Tibial nerve (tissue), 4 donors: ENCODE measurements at regions not wholly inside any gene's neighbourhood (a gene's known extent, or its start where the extent isn't known, plus 50 kb on each side); places are given as distances from the start of the nearest gene placed in this dataset.

Experiments
- DNase-seq, 2 donors: peaks; one replicate each; pipeline ENCODE4 v3.0.0-alpha.2; 2019; ENCODE audit warnings: low spot score in 2 of 2
- H3K27ac ChIP-seq, 4 donors: fragments of 200-600 bp; sonication (generic) in 3 of 4; one replicate each; pipeline ENCODE4 v1.5.1; 2017 to 2019; ENCODE audit warnings: mild to moderate bottlenecking in 1 of 4
- H3K27me3 ChIP-seq, 2 donors: fragments of 200-600 bp; sonication (generic) in 1 of 2; one replicate each; pipeline versions ENCODE4 v1.5.1 to v1.6.0; 2017 to 2019
- H3K36me3 ChIP-seq, 3 donors: fragments of 200-600 bp; sonication (generic); one replicate each; pipeline ENCODE4 v1.5.1; 2018 to 2019
- H3K4me1 ChIP-seq, 4 donors: fragments of 200-600 bp; sonication (generic) in 3 of 4; one replicate each; pipeline ENCODE4 v1.5.1; 2017 to 2019
- H3K4me3 ChIP-seq, 4 donors: fragments of 200-600 bp; sonication (generic) in 3 of 4; one replicate each; pipeline ENCODE4 v1.5.1; 2017 to 2019; ENCODE audit warnings: mild to moderate bottlenecking in 1 of 4, moderate library complexity in 1 of 4
- H3K9me3 ChIP-seq, 4 donors: fragments of 200-600 bp; sonication (generic) in 3 of 4; one replicate each; pipeline ENCODE4 v1.5.1; 2017 to 2019
- EP300 ChIP-seq, 2 donors: sonication (generic); formaldehyde crosslinking; IDR thresholded peaks; one replicate each; pipeline ENCODE4 v1.6.1; 2017; ENCODE audit warnings: antibody characterized with exemption in 2 of 2, mild to moderate bottlenecking in 1 of 2
- POLR2A ChIP-seq, 2 donors: fragments of 450-650 bp; IDR thresholded peaks; one replicate each; pipeline ENCODE4 v1.6.1; 2017; ENCODE audit warnings: antibody characterized with exemption in 2 of 2, mild to moderate bottlenecking in 2 of 2, moderate library complexity in 2 of 2
- WGBS, 2 donors: methylation state at CpG; one replicate each; pipeline ENCODE4 v1.1.5; 2018; 5-methylcytosine and 5-hydroxymethylcytosine counted together
- TF ChIP-seq, protein P1 (sequence below), 5 experiments: fragments of 200-600 bp in 3 of 5; fragments of 450-650 bp in 2 of 5; sonication (generic) in 3 of 5; IDR thresholded peaks; one replicate each; pipeline ENCODE4 v1.5.1; 2016 to 2019; ENCODE audit warnings: antibody characterized with exemption in 5 of 5, mild to moderate bottlenecking in 3 of 5, moderate library complexity in 2 of 5

DNA sequence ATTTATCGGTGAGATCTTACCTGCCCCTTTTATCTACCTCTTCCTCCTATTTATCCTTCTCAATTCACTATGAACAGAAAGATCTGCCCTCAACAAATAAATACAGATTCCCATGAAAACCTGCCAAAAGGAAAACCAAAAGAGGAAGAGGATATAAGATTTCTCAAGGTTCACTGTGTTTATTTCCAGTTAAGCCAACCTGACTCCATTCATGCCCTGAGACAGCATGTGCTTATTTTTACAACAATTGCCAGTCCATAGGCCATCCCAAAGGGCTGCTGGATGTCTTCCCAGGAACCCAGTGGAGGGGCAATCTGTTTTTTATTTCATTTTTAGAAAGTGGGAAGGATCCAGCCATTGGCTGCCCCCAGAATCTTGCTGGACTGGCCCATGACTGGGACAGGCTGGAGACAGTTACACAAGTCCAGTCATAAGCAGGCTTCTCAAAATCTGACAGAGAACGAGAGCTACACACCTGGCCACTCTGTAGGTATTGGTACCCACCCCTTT lies 209.1 kb downstream of the IRS2 start:
- Histone ChIP-seq H3K4me1 (no peaks in the 10 kb centered on the region), H3K36me3 (no peaks in the 10 kb centered on the region), H3K27ac (no peak overlapping the region), H3K27me3 (no peaks in the 10 kb centered on the region), H3K4me3 (no peak overlapping the region), H3K9me3 (no peaks in the 10 kb centered on the region)
- 87 to 94% methylated on average over 2 of the region's 2 CpGs for WGBS, 2 donors
- DNase-seq: no peak
- TF ChIP-seq EP300 (IDR thresholded peaks at IDR 0.05) (no peak), POLR2A (IDR thresholded peaks at IDR 0.05) (no peak)
- TF ChIP-seq, protein P1, sequence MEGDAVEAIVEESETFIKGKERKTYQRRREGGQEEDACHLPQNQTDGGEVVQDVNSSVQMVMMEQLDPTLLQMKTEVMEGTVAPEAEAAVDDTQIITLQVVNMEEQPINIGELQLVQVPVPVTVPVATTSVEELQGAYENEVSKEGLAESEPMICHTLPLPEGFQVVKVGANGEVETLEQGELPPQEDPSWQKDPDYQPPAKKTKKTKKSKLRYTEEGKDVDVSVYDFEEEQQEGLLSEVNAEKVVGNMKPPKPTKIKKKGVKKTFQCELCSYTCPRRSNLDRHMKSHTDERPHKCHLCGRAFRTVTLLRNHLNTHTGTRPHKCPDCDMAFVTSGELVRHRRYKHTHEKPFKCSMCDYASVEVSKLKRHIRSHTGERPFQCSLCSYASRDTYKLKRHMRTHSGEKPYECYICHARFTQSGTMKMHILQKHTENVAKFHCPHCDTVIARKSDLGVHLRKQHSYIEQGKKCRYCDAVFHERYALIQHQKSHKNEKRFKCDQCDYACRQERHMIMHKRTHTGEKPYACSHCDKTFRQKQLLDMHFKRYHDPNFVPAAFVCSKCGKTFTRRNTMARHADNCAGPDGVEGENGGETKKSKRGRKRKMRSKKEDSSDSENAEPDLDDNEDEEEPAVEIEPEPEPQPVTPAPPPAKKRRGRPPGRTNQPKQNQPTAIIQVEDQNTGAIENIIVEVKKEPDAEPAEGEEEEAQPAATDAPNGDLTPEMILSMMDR (IDR thresholded peaks at IDR 0.05): no peak

DNA sequence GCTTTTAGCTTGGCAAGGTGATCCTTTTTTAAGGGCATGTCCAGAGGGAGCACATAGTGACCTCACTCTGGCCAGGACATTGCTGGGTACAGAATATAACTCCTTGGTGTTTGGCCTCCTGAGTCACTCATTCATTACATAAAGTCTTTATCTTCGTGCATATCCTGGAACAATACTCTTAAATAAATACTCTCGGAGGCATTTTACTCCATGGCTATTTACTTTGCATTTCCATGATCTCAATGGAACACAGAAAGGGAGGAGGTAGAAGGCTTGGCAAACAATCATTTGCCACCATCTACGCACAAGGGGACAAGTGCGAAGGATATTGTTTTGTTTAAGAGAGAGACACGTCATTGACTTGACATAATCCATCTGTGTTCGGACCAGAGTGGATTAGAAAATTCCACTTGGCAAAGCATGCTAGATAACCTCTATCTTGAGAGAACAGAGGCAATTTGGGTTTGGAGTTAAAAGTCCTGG lies 210.0 kb downstream of the IRS2 start:
- Histone ChIP-seq H3K4me1 (no peaks in the 10 kb centered on the region), H3K4me3 (no peak overlapping the region), H3K9me3 (no peaks in the 10 kb centered on the region), H3K27me3 (no peaks in the 10 kb centered on the region), H3K27ac (no peak overlapping the region), H3K36me3 (no peaks in the 10 kb centered on the region)
- TF ChIP-seq, protein P1 (IDR thresholded peaks at IDR 0.05): no peak
- no peak for TF ChIP-seq POLR2A (IDR thresholded peaks at IDR 0.05)
- TF ChIP-seq EP300 (IDR thresholded peaks at IDR 0.05): no peak
- no peak for DNase-seq
- WGBS, 2 donors: 87% methylated on average over 6 of the region's 6 CpGs

DNA sequence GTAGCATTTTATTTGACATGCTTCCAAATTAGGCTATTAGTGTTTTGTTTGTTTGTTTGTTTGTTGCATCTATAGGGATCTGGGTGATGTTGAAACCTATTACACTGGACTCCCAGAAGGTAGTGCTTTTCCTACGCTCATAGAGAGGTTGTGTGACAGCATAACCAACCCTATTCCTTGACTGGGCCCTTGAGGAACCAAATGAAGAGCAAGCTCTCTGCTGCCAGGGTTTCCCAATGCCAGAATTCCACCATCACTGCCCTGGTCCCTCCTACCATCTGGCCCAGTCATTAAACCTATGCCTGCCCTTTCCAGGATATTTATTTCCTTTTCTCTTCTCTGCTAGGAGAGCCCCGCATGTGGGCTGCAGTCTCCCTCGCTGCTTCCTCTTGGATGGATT lies 210.6 kb downstream of the IRS2 start:
- 89 to 95% methylated on average over 3 of the region's 3 CpGs for WGBS, 2 donors
- H3K27me3 ChIP-seq: no peaks in the 10 kb centered on the region

DNA sequence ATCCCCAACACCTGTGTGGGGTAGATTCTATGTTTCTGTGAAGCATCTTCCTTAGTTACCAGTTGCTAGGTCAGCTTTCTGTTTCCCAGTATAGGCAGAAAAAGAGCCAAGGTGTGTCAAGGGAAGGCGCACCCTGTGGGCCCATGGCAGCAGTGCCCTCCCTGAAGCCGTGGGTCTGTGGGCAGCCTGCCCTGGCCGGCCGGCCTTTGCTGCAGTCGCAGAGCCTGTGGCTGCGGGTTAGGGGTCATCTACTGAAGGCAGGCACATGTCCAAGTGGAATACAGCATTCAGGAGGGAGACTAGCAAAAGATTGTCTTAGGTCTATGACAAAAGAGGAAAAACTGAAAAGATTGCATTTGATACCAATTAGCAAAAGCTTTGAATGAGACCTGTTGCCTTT lies 214.0 kb downstream of the IRS2 start:
- WGBS, 2 donors: 61 to 68% methylated on average over 6 of the region's 6 CpGs

More for the DNA sequence above, 210.6 kb downstream of the IRS2 start:
- DNase-seq: no peak
- no peaks in the 10 kb centered on the region for H3K9me3 ChIP-seq
- no peak overlapping the region for H3K4me3 ChIP-seq
- H3K27ac ChIP-seq: no peak overlapping the region
- H3K36me3 ChIP-seq: no peaks in the 10 kb centered on the region
- TF ChIP-seq EP300 (IDR thresholded peaks at IDR 0.05): no peak
- TF ChIP-seq, protein P1 (IDR thresholded peaks at IDR 0.05): no peak
- no peak for TF ChIP-seq POLR2A (IDR thresholded peaks at IDR 0.05)
- no peaks in the 10 kb centered on the region for H3K4me1 ChIP-seq

DNA sequence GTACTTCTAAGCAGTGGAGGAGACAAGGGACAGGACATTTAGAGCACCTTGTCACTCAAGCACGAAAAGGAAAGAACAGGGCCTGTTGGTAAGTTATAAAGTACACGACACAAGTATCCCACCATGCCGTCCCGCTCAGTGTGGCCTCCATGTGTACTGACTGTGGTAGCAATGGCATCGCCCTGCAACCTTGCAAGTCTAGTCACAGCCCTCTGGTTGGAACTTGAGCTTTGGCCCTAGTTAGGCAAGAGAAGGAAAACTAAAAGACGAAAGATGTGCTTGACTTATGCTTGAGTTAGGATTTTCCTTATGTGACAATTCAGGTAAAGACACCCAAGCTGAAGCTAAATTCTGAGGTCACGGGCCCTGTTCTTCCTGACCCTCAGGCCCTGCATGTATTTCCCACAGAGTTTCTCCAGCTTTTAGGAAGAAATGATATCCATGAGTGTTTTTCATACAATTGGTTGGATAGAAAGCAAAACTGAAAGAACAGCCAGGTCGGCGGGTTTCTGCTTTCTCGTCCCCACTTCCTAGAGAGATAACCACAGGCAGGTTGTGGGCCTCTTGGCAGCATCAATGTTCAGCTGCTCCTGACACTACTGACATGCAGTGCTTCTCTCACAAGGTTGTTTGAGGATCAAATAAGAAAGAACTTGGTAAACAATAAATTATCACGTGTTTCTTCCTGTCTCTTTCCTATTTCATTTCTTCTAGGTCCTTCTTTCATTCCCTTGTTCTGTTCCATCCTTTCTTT lies 216.2 kb downstream of the IRS2 start:
- Histone ChIP-seq H3K36me3 (no peaks in the 10 kb centered on the region), H3K4me3 (no peak overlapping the region), H3K4me1 (no peaks in the 10 kb centered on the region), H3K27ac (no peak overlapping the region), H3K9me3 (no peaks in the 10 kb centered on the region), H3K27me3 (no peaks in the 10 kb centered on the region)
- TF ChIP-seq POLR2A (IDR thresholded peaks at IDR 0.05) (no peak), EP300 (IDR thresholded peaks at IDR 0.05) (no peak)
- TF ChIP-seq, protein P1 (IDR thresholded peaks at IDR 0.05): no peak
- WGBS, 2 donors: 89 to 93% methylated on average over 10 to 11 of the region's 11 CpGs
- no peak for DNase-seq

More for the DNA sequence above, 214.0 kb downstream of the IRS2 start:
- Histone ChIP-seq H3K36me3 (no peaks in the 10 kb centered on the region), H3K9me3 (no peaks in the 10 kb centered on the region), H3K27me3 (no peaks in the 10 kb centered on the region), H3K4me1 (no peaks in the 10 kb centered on the region), H3K4me3 (no peak overlapping the region), H3K27ac (no peak overlapping the region)
- DNase-seq: no peak
- TF ChIP-seq, protein P1 (IDR thresholded peaks at IDR 0.05): no peak
- TF ChIP-seq POLR2A (IDR thresholded peaks at IDR 0.05) (no peak), EP300 (IDR thresholded peaks at IDR 0.05) (no peak)
